Tibial nerve (tissue), 4 donors: ENCODE measurements at regions not wholly inside any gene's neighbourhood (a gene's known extent, or its start where the extent isn't known, plus 50 kb on each side); places are given as distances from the start of the nearest gene placed in this dataset.

Experiments used
- DNase-seq, 2 donors: peaks; one replicate each; pipeline ENCODE4 v3.0.0-alpha.2; 2019; ENCODE audit warnings: low spot score in 2 of 2
- H3K27ac ChIP-seq, 4 donors: fragments of 200-600 bp; sonication (generic) in 3 of 4; one replicate each; pipeline ENCODE4 v1.5.1; 2017 to 2019; ENCODE audit warnings: mild to moderate bottlenecking in 1 of 4
- H3K27me3 ChIP-seq, 2 donors: fragments of 200-600 bp; sonication (generic) in 1 of 2; one replicate each; pipeline versions ENCODE4 v1.5.1 to v1.6.0; 2017 to 2019
- H3K36me3 ChIP-seq, 3 donors: fragments of 200-600 bp; sonication (generic); one replicate each; pipeline ENCODE4 v1.5.1; 2018 to 2019
- H3K4me1 ChIP-seq, 4 donors: fragments of 200-600 bp; sonication (generic) in 3 of 4; one replicate each; pipeline ENCODE4 v1.5.1; 2017 to 2019
- H3K4me3 ChIP-seq, 4 donors: fragments of 200-600 bp; sonication (generic) in 3 of 4; one replicate each; pipeline ENCODE4 v1.5.1; 2017 to 2019; ENCODE audit warnings: mild to moderate bottlenecking in 1 of 4, moderate library complexity in 1 of 4
- H3K9me3 ChIP-seq, 4 donors: fragments of 200-600 bp; sonication (generic) in 3 of 4; one replicate each; pipeline ENCODE4 v1.5.1; 2017 to 2019
- EP300 ChIP-seq, 2 donors: sonication (generic); formaldehyde crosslinking; IDR thresholded peaks; one replicate each; pipeline ENCODE4 v1.6.1; 2017; ENCODE audit warnings: antibody characterized with exemption in 2 of 2, mild to moderate bottlenecking in 1 of 2
- POLR2A ChIP-seq, 2 donors: fragments of 450-650 bp; IDR thresholded peaks; one replicate each; pipeline ENCODE4 v1.6.1; 2017; ENCODE audit warnings: antibody characterized with exemption in 2 of 2, mild to moderate bottlenecking in 2 of 2, moderate library complexity in 2 of 2
- WGBS, 2 donors: methylation state at CpG; one replicate each; pipeline ENCODE4 v1.1.5; 2018; 5-methylcytosine and 5-hydroxymethylcytosine counted together
- TF ChIP-seq, protein P1 (sequence below), 5 experiments: fragments of 200-600 bp in 3 of 5; fragments of 450-650 bp in 2 of 5; sonication (generic) in 3 of 5; IDR thresholded peaks; one replicate each; pipeline ENCODE4 v1.5.1; 2016 to 2019; ENCODE audit warnings: antibody characterized with exemption in 5 of 5, mild to moderate bottlenecking in 3 of 5, moderate library complexity in 2 of 5

DNA sequence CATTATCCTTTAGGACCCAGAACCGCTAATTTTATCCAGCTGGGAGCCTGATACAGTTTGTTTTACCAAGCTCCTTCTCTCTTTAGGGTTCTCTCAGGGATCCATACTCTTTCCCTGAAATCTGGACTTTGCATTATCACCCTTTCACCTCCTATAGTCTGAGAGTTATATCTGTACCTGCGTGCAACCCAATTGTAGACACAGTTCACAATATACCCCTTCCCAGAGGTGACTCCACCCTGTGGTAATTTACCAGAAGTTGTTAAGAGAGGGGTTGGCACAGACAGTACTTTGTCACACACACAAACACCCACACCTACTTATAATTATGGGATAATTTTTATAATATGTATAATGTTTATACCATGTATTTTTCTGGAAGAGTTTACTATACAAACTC lies 275.8 kb upstream of the NR3C2 start:
- Histone ChIP-seq H3K27ac (no peak overlapping the region), H3K36me3 (no peaks in the 10 kb centered on the region), H3K4me3 (no peak overlapping the region), H3K27me3 (no peaks in the 10 kb centered on the region), H3K9me3 (peaks cover 0 to 6% (median 0%) of the 10 kb centered on the region in 4 donors), H3K4me1 (no peaks in the 10 kb centered on the region)
- 85 to 88% methylated on average over 2 of the region's 2 CpGs for WGBS, 2 donors
- DNase-seq, result no peak
- TF ChIP-seq EP300 (IDR thresholded peaks at IDR 0.05) (no peak), POLR2A (IDR thresholded peaks at IDR 0.05) (no peak)
- TF ChIP-seq, protein P1, sequence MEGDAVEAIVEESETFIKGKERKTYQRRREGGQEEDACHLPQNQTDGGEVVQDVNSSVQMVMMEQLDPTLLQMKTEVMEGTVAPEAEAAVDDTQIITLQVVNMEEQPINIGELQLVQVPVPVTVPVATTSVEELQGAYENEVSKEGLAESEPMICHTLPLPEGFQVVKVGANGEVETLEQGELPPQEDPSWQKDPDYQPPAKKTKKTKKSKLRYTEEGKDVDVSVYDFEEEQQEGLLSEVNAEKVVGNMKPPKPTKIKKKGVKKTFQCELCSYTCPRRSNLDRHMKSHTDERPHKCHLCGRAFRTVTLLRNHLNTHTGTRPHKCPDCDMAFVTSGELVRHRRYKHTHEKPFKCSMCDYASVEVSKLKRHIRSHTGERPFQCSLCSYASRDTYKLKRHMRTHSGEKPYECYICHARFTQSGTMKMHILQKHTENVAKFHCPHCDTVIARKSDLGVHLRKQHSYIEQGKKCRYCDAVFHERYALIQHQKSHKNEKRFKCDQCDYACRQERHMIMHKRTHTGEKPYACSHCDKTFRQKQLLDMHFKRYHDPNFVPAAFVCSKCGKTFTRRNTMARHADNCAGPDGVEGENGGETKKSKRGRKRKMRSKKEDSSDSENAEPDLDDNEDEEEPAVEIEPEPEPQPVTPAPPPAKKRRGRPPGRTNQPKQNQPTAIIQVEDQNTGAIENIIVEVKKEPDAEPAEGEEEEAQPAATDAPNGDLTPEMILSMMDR (IDR thresholded peaks at IDR 0.05), result no peak

DNA sequence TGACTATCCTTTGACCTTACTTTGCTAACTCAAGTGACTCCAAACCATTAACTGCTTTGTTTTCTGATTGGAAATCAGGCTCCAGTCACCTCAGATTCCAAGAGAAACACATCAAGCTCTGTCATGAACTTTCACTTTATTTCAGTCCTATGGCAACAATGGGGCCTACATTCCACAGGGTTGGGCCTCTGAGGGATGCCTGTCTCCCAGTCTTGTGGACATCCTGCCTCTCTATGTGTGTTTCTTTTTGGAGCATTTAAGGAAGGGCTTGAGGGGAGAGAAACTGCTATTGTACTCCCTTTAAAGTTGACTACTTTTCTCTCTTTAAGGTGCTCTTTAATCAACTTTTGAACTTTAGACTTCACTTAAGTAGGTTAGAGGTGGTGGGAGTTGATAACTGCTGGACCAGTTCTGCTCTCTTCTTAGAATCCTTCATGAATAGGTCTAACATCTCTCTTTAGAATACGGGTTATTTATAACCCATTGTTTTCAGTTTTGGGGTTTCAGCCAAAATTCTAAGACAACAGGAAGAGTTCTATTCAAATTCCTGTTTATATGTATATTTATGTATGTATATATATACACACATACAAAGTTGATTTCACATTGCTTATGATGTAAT lies 274.3 kb upstream of the NR3C2 start:
- no peaks in the 10 kb centered on the region for H3K36me3 ChIP-seq
- WGBS, 2 donors, result 14 to 28% methylated on average over 1 of the region's 1 CpG
- TF ChIP-seq, protein P1 (IDR thresholded peaks at IDR 0.05), result no peak
- TF ChIP-seq POLR2A (IDR thresholded peaks at IDR 0.05), result no peak
- no peak for TF ChIP-seq EP300 (IDR thresholded peaks at IDR 0.05)
- no peaks in the 10 kb centered on the region for H3K9me3 ChIP-seq
- DNase-seq, result no peak
- H3K27me3 ChIP-seq, result no peaks in the 10 kb centered on the region
- H3K4me3 ChIP-seq, result no peak overlapping the region
- H3K27ac ChIP-seq, result no peak overlapping the region
- H3K4me1 ChIP-seq, result no peaks in the 10 kb centered on the region

DNA sequence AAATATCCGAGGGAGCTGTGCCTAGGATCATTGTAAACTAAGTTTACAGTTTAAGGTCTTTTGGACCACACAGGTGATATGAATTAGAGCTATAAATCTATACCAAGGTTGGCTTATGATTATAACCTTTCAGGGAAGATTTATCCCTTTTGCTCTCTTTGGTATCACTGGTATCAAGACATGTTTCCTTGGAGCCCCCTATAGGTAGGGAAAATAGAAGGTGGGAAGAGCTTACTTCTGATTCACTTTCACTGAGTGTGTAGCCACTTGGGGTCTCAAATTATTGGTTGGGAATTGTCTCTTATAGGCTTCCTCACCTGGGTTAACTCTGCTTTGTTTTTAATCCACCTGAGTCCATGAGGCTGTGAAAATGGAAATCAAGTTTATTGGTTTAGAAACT lies 262.1 kb upstream of the NR3C2 start:
- no peak for TF ChIP-seq EP300 (IDR thresholded peaks at IDR 0.05)
- TF ChIP-seq, protein P1 (IDR thresholded peaks at IDR 0.05), result no peak
- TF ChIP-seq POLR2A (IDR thresholded peaks at IDR 0.05), result no peak
- DNase-seq, result no peak
- no peaks in the 10 kb centered on the region for H3K36me3 ChIP-seq

DNA sequence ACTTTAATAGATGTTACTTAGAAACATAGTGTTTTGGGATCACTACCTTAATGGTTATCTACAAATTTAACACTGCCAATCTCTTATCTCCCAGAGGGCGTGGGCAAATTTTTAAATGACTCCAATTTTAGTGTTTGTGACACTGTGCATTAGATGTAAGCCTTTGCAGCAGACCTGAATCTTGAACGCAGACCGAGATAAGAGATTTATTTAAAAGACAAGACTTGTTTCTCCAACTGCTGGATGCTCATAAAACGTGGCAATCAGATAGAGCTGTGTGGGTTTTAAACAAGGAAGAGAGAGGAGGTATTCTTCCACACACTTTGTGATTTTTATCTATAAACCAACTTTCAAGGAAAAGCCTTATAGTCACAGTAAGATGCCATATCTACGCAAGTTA lies 252.5 kb upstream of the NR3C2 start:
- Histone ChIP-seq H3K27me3 (no peaks in the 10 kb centered on the region), H3K4me3 (no peak overlapping the region), H3K36me3 (no peaks in the 10 kb centered on the region), H3K4me1 (no peaks in the 10 kb centered on the region), H3K27ac (no peak overlapping the region), H3K9me3 (no peaks in the 10 kb centered on the region)
- no peak for DNase-seq
- WGBS, 2 donors, result 88 to 89% methylated on average over 5 of the region's 5 CpGs
- TF ChIP-seq POLR2A (IDR thresholded peaks at IDR 0.05) (no peak), EP300 (IDR thresholded peaks at IDR 0.05) (no peak)
- TF ChIP-seq, protein P1 (IDR thresholded peaks at IDR 0.05), result no peak

More for the DNA sequence above, 262.1 kb upstream of the NR3C2 start:
- 86 to 90% methylated on average over 1 of the region's 1 CpG for WGBS, 2 donors
- Histone ChIP-seq H3K27ac (no peak overlapping the region), H3K27me3 (no peaks in the 10 kb centered on the region), H3K4me1 (no peaks in the 10 kb centered on the region), H3K4me3 (no peak overlapping the region), H3K9me3 (no peaks in the 10 kb centered on the region)

DNA sequence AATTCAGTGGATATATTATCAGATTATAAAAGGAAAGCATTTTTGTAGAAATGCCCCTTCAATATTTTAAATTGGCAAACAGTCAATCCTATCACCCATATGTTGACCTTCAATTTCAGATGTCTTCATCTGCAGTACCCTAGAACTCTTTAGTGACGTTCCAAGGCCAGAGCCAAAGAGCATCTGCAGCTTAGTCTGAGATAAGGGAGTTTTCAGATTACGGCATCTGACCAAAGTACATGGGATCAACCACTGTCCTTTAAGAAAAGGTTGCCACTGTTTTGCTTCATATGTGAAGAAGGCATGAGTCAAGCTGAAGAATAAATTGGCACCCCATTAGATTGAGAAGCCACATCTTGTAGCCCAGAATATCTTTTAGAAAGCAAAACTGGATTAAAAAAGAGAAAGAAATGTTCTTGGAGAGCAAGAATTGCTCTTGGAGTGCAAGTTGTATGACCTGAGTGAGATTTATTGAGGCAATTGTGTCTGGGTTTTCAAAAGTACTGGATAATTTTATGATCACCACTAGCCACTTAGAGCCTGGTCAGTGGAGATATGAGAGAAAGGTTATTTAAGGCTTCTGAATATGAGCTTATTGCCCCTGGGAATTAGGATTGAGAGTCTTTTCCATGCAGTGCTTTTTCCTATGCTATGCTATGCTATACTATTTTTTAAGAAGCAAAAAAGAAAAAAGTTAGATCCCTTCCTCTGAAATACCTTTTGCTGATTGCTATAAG lies 251.9 kb upstream of the NR3C2 start:
- Histone ChIP-seq H3K9me3 (no peaks in the 10 kb centered on the region), H3K27me3 (no peaks in the 10 kb centered on the region), H3K36me3 (no peaks in the 10 kb centered on the region), H3K4me1 (no peaks in the 10 kb centered on the region), H3K27ac (no peak overlapping the region), H3K4me3 (no peak overlapping the region)
- TF ChIP-seq, protein P1 (IDR thresholded peaks at IDR 0.05), result no peak
- no peak for TF ChIP-seq EP300 (IDR thresholded peaks at IDR 0.05)
- TF ChIP-seq POLR2A (IDR thresholded peaks at IDR 0.05), result no peak
- 87 to 91% methylated on average over 2 of the region's 2 CpGs for WGBS, 2 donors
- DNase-seq, result no peak
